ENCODE measurements at regions not wholly inside any gene's neighbourhood (a gene's known extent, or its start where the extent isn't known, plus 50 kb on each side); places are given as distances from the start of the nearest gene placed in this dataset.

DNA sequence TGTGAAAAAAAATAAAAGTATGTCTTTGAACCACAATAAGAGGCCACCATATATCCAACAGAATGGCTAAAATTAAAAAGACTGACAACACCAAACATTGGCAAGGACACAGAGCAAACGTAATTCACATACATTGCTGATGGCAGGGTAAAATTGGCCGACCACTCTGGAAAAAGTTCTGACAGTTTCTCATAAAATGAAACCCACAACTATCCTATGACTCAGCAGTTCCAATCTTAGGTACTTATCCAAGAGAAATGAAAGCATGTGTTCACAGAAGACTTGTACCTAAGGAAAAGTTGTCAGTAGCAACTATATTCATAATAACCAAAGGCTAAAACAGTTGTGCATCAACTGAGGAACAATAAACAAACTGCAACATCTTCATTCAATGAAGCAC lies 357.3 kb upstream of the XYLT1 start:
- Histone ChIP-seq H3K9me3 (ENCODE audit: control extremely low read depth in 1 of 3, control insufficient read depth in 2 of 3, insufficient read depth in 1 of 3, low read length in 2 of 3) (no peaks in the 10 kb centered on the region), H2AFZ (ENCODE audit: insufficient read depth, low read depth, low read length, poor library complexity, severe bottlenecking) (no peak overlapping the region), H3K4me1 (ENCODE audit: control insufficient read depth in 2 of 2, insufficient read depth in 2 of 2, low read length in 2 of 2) (no peaks in the 10 kb centered on the region), H3K27ac (ENCODE audit: low read length in 2 of 2) (no peak overlapping the region), H3K79me2 (ENCODE audit: control insufficient read depth, insufficient read depth, low read length) (no peaks in the 10 kb centered on the region), H3K9ac (ENCODE audit: low read length) (no peak overlapping the region), H3K4me2 (replicated peaks; ENCODE audit: low read depth, low read length, poor library complexity, severe bottlenecking) (no peak overlapping the region), H4K20me1 (ENCODE audit: control insufficient read depth, insufficient read depth, low read length, poor library complexity, severe bottlenecking) (no peaks in the 10 kb centered on the region), H3K27me3 (replicated peaks in 1 of 4; ENCODE audit: control extremely low read depth in 1 of 4, control insufficient read depth in 3 of 4, insufficient read depth in 4 of 4, low read length in 3 of 4) (no peaks in the 10 kb centered on the region), H3K36me3 (replicated peaks in 1 of 2; ENCODE audit: control extremely low read depth in 1 of 2, control insufficient read depth in 1 of 2, extremely low read depth in 1 of 2, insufficient read depth in 2 of 2, low read length in 1 of 2) (no peaks in the 10 kb centered on the region), H3K4me3 (ENCODE audit: control extremely low read depth in 1 of 5, extremely low read depth in 1 of 5, insufficient read depth in 1 of 5, low read depth in 2 of 5, low read length in 4 of 5) (no peak overlapping the region)
- Mint-ChIP-seq H3K4me3 (no peak overlapping the region), H3K27me3 (no peaks in the 10 kb centered on the region), H3K4me1 (no peaks in the 10 kb centered on the region), H3K27ac (no peak overlapping the region), H3K9me3 (ENCODE audit: insufficient read depth) (no peaks in the 10 kb centered on the region)
- CTCF ChIA-PET = no interaction called here
- no peak for ATAC-seq (ENCODE audit: low read depth)
- DNase-seq = no peak
- POLR2A ChIA-PET = no interaction called here
- WGBS (ENCODE audit: insufficient coverage) = 0% methylated on average over 1 of the region's 2 CpGs
- TF ChIP-seq EZH2 (IDR thresholded peaks at IDR 0.05; ENCODE audit: borderline replicate concordance, insufficient read depth, low read depth, low read length, poor library complexity, severe bottlenecking) = no peak
- TF ChIP-seq, protein P1, sequence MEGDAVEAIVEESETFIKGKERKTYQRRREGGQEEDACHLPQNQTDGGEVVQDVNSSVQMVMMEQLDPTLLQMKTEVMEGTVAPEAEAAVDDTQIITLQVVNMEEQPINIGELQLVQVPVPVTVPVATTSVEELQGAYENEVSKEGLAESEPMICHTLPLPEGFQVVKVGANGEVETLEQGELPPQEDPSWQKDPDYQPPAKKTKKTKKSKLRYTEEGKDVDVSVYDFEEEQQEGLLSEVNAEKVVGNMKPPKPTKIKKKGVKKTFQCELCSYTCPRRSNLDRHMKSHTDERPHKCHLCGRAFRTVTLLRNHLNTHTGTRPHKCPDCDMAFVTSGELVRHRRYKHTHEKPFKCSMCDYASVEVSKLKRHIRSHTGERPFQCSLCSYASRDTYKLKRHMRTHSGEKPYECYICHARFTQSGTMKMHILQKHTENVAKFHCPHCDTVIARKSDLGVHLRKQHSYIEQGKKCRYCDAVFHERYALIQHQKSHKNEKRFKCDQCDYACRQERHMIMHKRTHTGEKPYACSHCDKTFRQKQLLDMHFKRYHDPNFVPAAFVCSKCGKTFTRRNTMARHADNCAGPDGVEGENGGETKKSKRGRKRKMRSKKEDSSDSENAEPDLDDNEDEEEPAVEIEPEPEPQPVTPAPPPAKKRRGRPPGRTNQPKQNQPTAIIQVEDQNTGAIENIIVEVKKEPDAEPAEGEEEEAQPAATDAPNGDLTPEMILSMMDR (IDR thresholded peaks at IDR 0.05) = no peak
- intact Hi-C loops (cut with micrococcal nuclease) = no loop called here

DNA sequence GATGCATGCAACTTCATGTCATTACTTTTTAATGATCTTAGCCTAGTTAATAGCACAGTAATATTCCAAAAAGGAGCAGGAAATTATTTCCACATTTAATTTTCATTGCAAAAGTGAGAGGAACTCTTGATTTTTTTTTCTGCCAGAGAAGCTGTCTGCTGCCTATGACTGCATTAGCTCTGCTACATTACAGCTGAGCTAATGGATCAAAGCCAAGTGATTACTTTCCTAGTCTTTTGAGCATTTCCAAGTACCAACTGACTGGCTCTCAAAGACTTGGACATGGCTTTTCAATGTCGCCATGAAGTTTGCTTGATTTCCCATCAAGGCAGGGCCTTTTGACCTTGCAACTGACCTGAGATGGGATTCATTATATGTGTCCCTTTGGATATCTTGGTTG lies 356.6 kb upstream of the XYLT1 start:
- Mint-ChIP-seq H3K9me3 (ENCODE audit: insufficient read depth) (no peaks in the 10 kb centered on the region), H3K4me3 (no peak overlapping the region), H3K4me1 (no peaks in the 10 kb centered on the region), H3K27me3 (peaks cover 3% of the 10 kb centered on the region), H3K27ac (no peak overlapping the region)
- intact Hi-C loops (cut with micrococcal nuclease) = no loop called here
- no peaks in the 10 kb centered on the region for H3K36me3 ChIP-seq (replicated peaks in 1 of 2; ENCODE audit: control extremely low read depth in 1 of 2, control insufficient read depth in 1 of 2, extremely low read depth in 1 of 2, insufficient read depth in 2 of 2, low read length in 1 of 2)
- no peaks in the 10 kb centered on the region for H4K20me1 ChIP-seq (ENCODE audit: control insufficient read depth, insufficient read depth, low read length, poor library complexity, severe bottlenecking)
- H3K27ac ChIP-seq (ENCODE audit: low read length in 2 of 2) = no peak overlapping the region
- H3K4me1 ChIP-seq (ENCODE audit: control insufficient read depth in 2 of 2, insufficient read depth in 2 of 2, low read length in 2 of 2) = no peaks in the 10 kb centered on the region
- ChIA-PET CTCF (no interaction called here), POLR2A (no interaction called here)
- no CpG with 5 or more reads among the region's 1 CpG for WGBS (ENCODE audit: insufficient coverage)
- no peak overlapping the region for H3K4me3 ChIP-seq (ENCODE audit: control extremely low read depth in 1 of 5, extremely low read depth in 1 of 5, insufficient read depth in 1 of 5, low read depth in 2 of 5, low read length in 4 of 5)
- ATAC-seq (ENCODE audit: low read depth) = no peak
- H3K9me3 ChIP-seq (ENCODE audit: control extremely low read depth in 1 of 3, control insufficient read depth in 2 of 3, insufficient read depth in 1 of 3, low read length in 2 of 3) = no peaks in the 10 kb centered on the region
- no peak overlapping the region for H3K9ac ChIP-seq (ENCODE audit: low read length)
- H3K79me2 ChIP-seq (ENCODE audit: control insufficient read depth, insufficient read depth, low read length) = no peaks in the 10 kb centered on the region
- H3K27me3 ChIP-seq (replicated peaks in 1 of 4; ENCODE audit: control extremely low read depth in 1 of 4, control insufficient read depth in 3 of 4, insufficient read depth in 4 of 4, low read length in 3 of 4) = no peaks in the 10 kb centered on the region
- no peak overlapping the region for H2AFZ ChIP-seq (ENCODE audit: insufficient read depth, low read depth, low read length, poor library complexity, severe bottlenecking)
- TF ChIP-seq, protein P1 (IDR thresholded peaks at IDR 0.05) = no peak
- no peak for TF ChIP-seq EZH2 (IDR thresholded peaks at IDR 0.05; ENCODE audit: borderline replicate concordance, insufficient read depth, low read depth, low read length, poor library complexity, severe bottlenecking)
- DNase-seq = no peak
- no peak overlapping the region for H3K4me2 ChIP-seq (replicated peaks; ENCODE audit: low read depth, low read length, poor library complexity, severe bottlenecking)

Data from B cell (primary cell).